SHP77 treated with DMSO at 0.1 percent for 48 hours (cell line): ENCODE measurements at regions not wholly inside any gene's neighbourhood (a gene's known extent, or its start where the extent isn't known, plus 50 kb on each side); places are given as distances from the start of the nearest gene placed in this dataset.
"Not testable (repeated sequence)": the region's sequence is repeated elsewhere in the genome, so short reads cannot be mapped to it uniquely, and the experiment has no call there.

ENCODE experiments used
- DNase-seq: peaks from one replicate; lab custom pipeline; 2025; lab: John Stamatoyannopoulos, UW

GRCh38 chr15:70576696-70577095 lies 186.7 kb downstream of the UACA start:
- DNase-seq = no peak

DNA sequence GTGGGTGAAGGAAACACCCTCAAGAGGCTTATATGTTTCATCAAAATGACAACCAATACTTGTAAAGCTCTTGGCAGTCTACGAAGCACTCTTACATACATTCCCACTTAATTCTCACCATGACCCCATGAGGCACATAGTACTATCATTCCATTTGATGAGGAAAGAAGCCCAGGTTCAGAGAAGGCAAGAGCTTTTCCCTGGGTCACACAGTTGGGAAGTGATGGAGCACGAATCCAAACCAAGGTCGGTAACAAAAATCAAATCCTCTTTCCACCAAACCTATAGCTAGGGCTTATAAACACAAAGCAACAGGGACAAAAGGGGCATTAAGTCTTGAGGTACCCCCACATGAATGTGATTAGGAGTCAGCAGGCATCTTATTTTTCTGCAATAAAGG lies 187.1 kb downstream of the UACA start:
- no peak for DNase-seq

- no peak for DNase-seq
Observed at GRCh38 chr15:70575231-70576226, 187.8 kb downstream of the UACA start.

DNA sequence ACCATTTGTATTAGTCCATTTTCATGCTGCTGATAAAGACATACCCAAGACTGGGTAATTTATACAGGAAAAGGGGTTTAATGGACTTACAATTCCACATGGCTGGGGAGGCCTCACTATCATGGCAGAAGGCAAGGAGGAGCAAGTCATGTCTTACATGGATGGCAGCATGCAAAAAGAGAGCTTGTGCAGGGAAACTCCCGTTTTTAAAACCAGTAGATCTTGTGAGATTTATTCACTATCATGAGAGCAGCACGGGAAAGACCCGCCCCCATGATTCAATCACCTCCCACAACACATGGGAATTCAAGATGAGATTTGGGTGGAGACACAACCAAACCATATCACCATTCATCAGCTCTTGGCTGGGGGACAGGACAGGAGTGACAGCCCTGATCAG lies 189.0 kb downstream of the UACA start:
- DNase-seq = not testable (repeated sequence)

DNA sequence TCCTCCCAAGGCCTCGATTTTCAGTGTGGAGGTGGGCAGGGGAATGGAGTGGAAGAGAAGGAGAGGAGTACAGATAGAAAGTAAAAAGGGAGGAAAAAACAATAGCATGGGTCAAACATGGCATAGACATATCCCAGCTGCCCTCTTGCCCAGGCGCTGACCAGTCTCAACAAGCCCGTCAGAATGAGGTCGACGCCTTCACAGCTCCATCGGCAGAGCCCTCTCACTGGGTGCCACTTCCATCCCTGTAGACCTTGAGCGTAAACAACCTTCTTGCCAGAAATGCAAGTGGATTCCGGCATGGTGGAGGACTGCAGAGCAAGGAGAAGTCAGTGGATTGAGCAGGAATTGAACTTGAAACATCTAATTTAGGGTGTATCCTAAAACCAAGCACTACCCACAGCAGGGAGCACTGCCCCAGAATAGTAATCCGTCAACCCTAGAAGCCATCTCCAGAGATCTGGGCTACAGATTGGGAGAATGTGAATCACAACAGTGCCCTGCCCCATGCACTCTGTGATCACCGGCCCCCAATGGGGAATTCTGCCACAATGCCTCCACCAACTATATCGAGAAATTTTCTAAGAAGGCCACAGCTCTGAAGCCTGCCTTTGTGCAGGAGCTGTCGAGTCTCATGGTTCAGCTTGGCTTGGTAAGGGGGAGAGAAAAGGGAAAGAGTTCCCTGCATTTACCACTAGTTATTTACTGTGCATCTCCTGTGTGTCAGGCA lies 190.1 kb downstream of the UACA start:
- no peak for DNase-seq

- DNase-seq = no peak
Observed at GRCh38 chr15:70569714-70570231, 193.6 kb downstream of the UACA start.

- no peak for DNase-seq
Observed at GRCh38 chr15:70569091-70569713, 194.2 kb downstream of the UACA start.

DNA sequence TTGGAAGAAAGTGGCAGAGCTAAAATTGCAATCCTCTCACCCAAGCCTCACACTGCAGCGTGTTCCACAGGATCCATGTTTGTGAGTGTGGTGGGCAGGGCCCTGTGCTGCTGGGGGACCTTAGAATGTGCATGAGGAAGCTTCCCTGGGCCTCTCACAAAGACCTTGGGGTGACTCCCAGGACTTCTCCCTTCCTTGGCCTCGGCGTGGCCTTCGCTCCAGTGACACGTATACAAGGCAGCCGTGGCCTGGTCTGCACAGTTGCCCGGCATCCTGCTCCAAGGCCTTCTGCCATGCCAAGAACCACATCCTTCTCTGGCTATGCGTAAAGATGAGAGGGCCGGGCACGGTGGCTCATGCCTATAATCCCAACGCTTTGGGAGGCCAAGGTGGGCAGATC lies 196.4 kb downstream of the UACA start:
- DNase-seq = no peak

DNA sequence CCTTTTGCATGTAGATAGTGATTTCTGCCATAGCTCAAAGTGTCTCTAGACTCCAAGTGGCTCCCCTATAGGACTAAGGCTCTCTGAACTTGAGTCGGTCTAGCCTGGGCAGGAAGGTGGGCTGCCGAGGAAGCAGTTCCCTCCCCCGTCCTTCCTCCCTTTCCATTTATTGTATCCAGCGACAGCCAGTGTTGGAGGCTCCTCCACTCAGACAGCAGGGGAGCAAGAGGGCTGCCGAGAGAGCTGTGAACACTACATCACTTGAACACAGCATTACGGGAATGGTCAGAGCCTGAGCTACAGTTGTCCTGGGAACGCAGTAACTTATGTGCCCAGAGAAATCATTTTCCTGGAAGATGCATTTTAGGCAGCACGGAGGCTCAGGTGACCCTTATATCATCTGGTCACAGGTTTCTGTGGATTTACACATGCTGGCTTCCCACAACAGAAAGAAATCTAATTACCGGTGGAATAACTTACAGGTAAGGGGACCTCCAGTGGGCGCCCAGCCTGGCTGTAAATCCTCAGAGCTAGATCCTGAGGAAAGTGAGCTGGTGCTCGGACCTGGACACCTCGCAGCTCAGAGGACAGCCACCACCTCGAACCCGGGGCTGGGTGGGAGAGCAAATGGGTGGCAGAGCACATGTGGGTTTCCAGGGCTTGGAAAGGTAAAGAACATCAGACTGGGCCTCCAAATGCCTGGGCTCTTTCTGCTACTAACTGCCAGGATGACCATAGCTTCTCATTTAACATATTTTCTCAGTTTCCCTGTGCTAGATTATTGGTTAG lies 197.1 kb downstream of the UACA start:
- no peak for DNase-seq

DNA sequence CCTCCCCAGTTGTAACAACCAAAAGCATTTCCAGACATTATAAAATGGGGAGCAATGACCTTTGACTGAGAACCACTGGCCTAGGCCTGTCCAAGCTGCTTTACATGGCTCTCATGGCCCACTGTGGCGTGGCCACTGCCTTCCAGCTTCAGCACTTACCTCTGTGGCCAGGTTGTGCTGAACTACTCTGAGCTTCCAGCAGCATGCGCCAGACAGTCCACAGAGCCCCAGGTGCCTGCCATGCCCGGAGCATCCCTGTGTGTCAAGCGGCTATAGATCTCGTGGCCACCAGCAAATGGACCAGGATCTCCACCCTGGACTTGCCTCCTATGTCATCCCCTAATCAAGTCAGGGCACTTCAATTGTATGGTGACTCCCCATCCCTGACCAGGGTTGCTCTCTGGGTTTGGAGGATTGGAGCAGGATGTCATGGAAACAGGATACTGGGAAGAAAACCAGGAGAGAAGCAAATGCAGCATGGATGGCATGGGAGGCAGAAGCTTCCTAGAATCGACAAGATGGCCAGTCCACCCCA lies 199.7 kb downstream of the UACA start:
- DNase-seq = no peak

DNA sequence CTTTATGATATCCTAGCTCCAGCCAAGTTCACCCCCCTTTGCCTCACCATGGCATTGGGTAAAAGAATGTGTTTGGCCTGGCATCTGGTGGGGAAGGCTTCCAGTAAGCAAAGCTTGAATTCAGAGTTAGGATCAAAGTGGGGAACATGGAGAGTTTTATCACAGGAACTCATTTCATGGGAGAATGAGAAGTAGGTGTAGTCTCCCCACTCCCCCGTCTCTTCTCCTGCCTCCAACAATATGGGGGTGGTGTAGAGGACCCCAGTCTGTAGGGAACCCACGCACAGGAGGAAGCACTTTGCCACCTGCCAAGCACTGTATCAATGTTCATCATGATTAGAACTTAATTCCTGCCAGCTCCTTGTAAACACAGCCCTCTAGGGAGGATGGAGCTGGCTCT lies 200.5 kb downstream of the UACA start:
- DNase-seq = no peak

DNA sequence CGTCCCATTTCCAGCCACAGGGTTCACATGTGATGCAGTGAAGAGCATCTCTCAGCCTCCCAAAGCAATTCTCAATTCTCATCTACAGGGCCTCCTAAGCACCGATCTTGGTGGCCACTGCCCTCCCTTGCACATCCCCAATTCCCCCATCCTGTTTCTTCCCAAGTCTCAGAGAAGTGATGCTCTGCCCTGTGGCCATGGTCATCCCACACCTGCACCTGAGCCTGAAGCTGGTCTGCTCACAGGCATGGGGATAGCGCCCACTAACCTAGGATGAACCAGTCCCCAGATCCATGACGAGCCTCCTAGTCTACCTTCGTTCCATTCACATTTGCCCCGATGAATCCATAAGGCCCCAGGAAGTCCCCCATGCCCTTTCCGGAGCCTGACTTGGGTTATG lies 201.5 kb downstream of the UACA start:
- DNase-seq = no peak

GRCh38 chr15:70560617-70561328 lies 202.6 kb downstream of the UACA start:
- no peak for DNase-seq

DNA sequence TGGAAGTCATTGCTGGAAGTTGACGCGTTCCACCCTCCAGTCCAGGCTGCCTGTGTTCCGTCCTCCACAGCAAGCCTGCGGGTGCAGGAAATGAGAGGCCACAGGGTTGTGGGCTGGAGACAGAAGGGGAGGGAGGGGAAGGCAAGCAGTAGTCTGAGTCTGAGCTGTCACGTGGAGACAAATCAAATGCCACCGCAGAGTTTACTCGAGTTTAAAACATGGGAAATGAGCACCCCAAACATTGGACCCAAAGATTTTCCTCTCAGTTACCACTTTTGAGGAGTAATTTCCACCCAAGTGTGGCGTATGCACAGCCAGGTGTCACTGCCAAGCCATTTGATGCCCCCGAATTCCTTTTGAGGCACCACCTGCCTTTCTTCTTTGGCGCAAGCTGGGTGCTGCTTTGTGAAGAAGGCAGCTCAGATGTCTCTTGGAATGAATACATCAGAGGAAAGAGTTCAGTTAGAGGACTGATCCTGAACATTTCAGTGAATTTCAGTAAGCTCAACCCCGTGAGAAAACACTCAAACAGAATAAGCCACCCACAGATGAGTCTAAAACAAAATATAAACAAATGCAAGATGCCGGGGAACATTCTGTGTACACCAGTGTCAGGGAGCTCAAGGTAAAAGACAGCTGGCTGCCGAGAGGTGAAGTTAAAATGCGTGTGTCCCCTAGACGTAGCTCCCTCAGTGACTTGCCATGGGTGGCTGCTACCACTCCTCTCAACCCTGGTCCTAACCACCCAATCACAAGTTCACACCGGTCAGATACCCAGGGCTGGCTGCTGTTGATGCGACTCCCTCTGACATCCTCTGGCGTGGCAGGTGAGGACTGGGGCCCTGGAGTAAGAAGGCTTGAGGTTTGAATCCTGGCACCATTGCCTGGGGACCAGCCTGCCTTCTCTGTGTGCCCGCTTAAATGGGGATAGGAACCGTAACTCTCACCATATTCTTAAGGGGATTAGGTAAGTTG lies 203.8 kb downstream of the UACA start:
- DNase-seq = no peak

GRCh38 chr15:70558406-70559264 lies 204.7 kb downstream of the UACA start:
- no peak for DNase-seq

DNA sequence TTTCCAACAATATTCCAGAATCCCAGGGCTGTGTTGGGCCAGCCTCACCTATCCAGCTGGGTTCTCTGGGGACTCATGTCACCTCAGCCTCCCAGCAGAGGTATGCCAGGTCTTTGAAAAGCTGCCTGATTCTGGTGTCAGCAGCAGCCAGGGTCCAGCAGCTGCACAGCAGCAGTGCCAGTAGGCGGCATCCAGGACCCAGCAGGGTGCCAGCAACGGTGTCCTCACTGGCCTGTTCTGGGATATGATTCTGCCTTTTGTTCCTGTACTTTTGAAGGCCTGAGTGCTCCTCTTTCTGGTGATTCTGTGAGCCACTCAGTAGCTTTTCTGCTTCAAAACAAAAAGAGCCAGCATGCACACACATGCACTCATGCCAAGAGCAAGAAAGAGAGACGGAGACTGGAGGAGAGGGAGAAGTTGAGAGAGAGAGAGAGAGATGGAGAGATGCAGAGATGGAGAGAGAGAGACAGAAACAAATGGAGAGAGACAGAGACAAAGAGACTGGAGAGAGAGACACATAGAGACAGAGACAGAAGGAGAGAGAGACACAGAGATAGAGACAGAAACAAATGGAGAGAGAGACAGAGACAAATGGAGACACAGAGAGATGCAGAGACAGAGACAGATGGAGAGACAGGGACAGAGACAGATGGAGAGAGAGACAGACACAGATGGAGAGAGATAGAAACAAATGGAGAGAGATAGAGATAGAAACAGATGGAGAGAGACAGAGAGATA lies 205.7 kb downstream of the UACA start:
- no peak for DNase-seq

- DNase-seq = no peak
Observed at GRCh38 chr15:70556779-70557178, 206.6 kb downstream of the UACA start.
